ENCODE measurements at regions not wholly inside any gene's neighbourhood (a gene's known extent, or its start where the extent isn't known, plus 50 kb on each side); places are given as distances from the start of the nearest gene placed in this dataset.

DNA sequence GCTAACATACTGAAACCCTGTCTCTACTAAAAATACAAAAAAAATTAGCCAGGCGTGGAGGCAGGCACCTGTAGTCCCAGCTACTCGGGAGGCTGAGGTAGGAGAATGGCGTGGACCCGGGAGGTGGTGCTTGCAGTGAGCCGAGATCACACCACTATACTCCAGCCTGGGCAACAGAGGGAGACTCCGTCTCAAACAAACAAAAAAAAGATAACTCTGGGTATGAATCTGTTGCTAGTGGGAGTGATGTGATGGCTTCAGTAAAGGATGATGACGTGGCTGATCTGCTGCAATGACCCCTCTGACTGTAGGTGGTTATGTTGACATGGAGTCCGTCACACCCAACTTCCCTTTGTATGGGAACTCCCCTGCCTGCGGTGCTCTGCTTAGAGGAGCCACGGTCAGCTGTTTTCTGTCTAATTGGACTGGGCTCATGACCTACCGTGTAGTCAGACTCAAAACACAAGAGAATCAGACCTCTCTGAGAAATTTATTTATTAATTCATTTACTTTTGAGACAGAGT lies 59.1 kb upstream of the MED13L start:
- Histone ChIP-seq H3K79me2 (ENCODE audit: control insufficient read depth, insufficient read depth, low read length) (no peaks in the 10 kb centered on the region), H3K9ac (replicated peaks; ENCODE audit: extremely low read depth, insufficient read depth, low read length) (no peak overlapping the region), H3K4me1 (ENCODE audit: control insufficient read depth, extremely low read depth, insufficient read depth, low read length) (no peaks in the 10 kb centered on the region), H4K20me1 (replicated peaks; ENCODE audit: control insufficient read depth, extremely low read depth, insufficient read depth, low read length) (no peaks in the 10 kb centered on the region), H3K4me2 (ENCODE audit: insufficient read depth, low read length) (no peak overlapping the region), H2AFZ (ENCODE audit: low read depth, low read length) (no peak overlapping the region), H3K27me3 (ENCODE audit: control insufficient read depth in 2 of 2, insufficient read depth in 2 of 2, low read length in 2 of 2) (no peaks in the 10 kb centered on the region), H3K36me3 (ENCODE audit: control insufficient read depth in 2 of 2, extremely low read depth in 1 of 2, insufficient read depth in 2 of 2, low read length in 2 of 2) (no peaks in the 10 kb centered on the region), H3K27ac (ENCODE audit: insufficient read depth, low read depth, low read length) (no peak overlapping the region), H3K4me3 (replicated peaks in 1 of 3; ENCODE audit: insufficient read depth in 1 of 3, low read depth in 1 of 3, low read length in 3 of 3) (no peak overlapping the region), H3K9me1 (replicated peaks; ENCODE audit: control insufficient read depth, extremely low read depth, insufficient read depth, low read length) (no peaks in the 10 kb centered on the region), H3K9me3 (replicated peaks; ENCODE audit: control insufficient read depth, insufficient read depth, low read length) (no peaks in the 10 kb centered on the region)
- dilution Hi-C loops (cut with MboI; ENCODE audit: extremely low pct_ligation_motif_present, low sequenced_read_pairs): no loop called here
- FAIRE-seq (no peak), DNase-seq (ENCODE audit: low read depth, low spot score) (no peak)
- BruUV-seq (replicated peaks): no TSS peak
- CTCF ChIA-PET: interaction anchor here (2.2 kb wide), 1 partner anchor 10 kb away, joined by 6 read pairs; no protein-coding TSS in a partner anchor
- POLR2A ChIA-PET: no interaction called here
- intact Hi-C loops (cut with micrococcal nuclease): no loop called here
- no peak for TF ChIP-seq MYC (IDR thresholded peaks at IDR 0.05; ENCODE audit: low read depth, low read length)
- no peak for TF ChIP-seq POLR2A (IDR thresholded peaks at IDR 0.05; ENCODE audit: low read depth, low read length)
- TF ChIP-seq EZH2 (IDR thresholded peaks at IDR 0.05; ENCODE audit: borderline replicate concordance, low read depth, low read length, severe bottlenecking): no peak
- TF ChIP-seq CTCF (IDR thresholded peaks at IDR 0.05; ENCODE audit: extremely low read depth in 1 of 2, insufficient read depth in 1 of 2, low read depth in 1 of 2, low read length in 2 of 2): no peak
- TF ChIP-seq JUN (IDR thresholded peaks at IDR 0.05; ENCODE audit: borderline replicate concordance, insufficient read depth, insufficient read length, low read depth): no peak

DNA sequence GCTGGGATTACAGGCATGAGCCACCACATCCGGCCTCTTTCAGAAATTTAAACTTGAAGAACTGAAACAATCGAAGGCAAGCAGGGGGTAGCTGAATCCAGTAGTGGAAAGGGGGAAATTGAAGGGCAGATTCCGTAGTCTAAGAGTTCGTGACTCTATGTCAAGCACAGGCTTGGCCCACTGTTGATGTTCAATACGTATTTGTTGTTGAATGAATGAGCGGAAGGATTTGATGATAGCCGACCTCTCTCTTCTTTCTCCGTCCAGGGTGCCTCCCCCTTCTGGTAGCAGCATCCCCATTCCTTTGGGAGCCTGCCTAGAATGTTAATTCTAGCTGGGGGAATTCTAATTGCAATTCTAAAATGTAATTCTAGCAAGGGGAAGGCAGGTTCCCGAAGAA lies 59.8 kb upstream of the MED13L start:
- no peaks in the 10 kb centered on the region for H3K9me3 ChIP-seq (replicated peaks; ENCODE audit: control insufficient read depth, insufficient read depth, low read length)
- H3K4me3 ChIP-seq (replicated peaks in 1 of 3; ENCODE audit: insufficient read depth in 1 of 3, low read depth in 1 of 3, low read length in 3 of 3): no peak overlapping the region
- no peak overlapping the region for H3K4me2 ChIP-seq (ENCODE audit: insufficient read depth, low read length)
- H4K20me1 ChIP-seq (replicated peaks; ENCODE audit: control insufficient read depth, extremely low read depth, insufficient read depth, low read length): no peaks in the 10 kb centered on the region
- H3K79me2 ChIP-seq (ENCODE audit: control insufficient read depth, insufficient read depth, low read length): no peaks in the 10 kb centered on the region
- DNase-seq (ENCODE audit: low read depth, low spot score): no peak
- FAIRE-seq: no peak
- CTCF ChIA-PET: no interaction called here
- H3K9me1 ChIP-seq (replicated peaks; ENCODE audit: control insufficient read depth, extremely low read depth, insufficient read depth, low read length): no peaks in the 10 kb centered on the region
- dilution Hi-C loops (cut with MboI; ENCODE audit: extremely low pct_ligation_motif_present, low sequenced_read_pairs) (no loop called here), intact Hi-C loops (cut with micrococcal nuclease) (no loop called here)
- no peak overlapping the region for H3K27ac ChIP-seq (ENCODE audit: insufficient read depth, low read depth, low read length)
- H3K4me1 ChIP-seq (ENCODE audit: control insufficient read depth, extremely low read depth, insufficient read depth, low read length): no peaks in the 10 kb centered on the region
- POLR2A ChIA-PET: no interaction called here
- no peak overlapping the region for H3K9ac ChIP-seq (replicated peaks; ENCODE audit: extremely low read depth, insufficient read depth, low read length)
- TF ChIP-seq POLR2A (IDR thresholded peaks at IDR 0.05; ENCODE audit: low read depth, low read length) (no peak), EZH2 (IDR thresholded peaks at IDR 0.05; ENCODE audit: borderline replicate concordance, low read depth, low read length, severe bottlenecking) (no peak), JUN (IDR thresholded peaks at IDR 0.05; ENCODE audit: borderline replicate concordance, insufficient read depth, insufficient read length, low read depth) (no peak), MYC (IDR thresholded peaks at IDR 0.05; ENCODE audit: low read depth, low read length) (no peak), POLR2AphosphoS5 (IDR thresholded peaks at IDR 0.05; ENCODE audit: insufficient read depth, low read depth, low read length) (no peak), FOS (IDR thresholded peaks at IDR 0.05; ENCODE audit: borderline replicate concordance, insufficient read depth, low read length) (no peak), GATA2 (IDR thresholded peaks at IDR 0.05; ENCODE audit: insufficient read depth, insufficient read length, low read depth, low read length) (no peak), MAX (IDR thresholded peaks at IDR 0.05; ENCODE audit: insufficient read depth, insufficient read length) (no peak), CTCF (IDR thresholded peaks at IDR 0.05; ENCODE audit: extremely low read depth in 1 of 2, insufficient read depth in 1 of 2, low read depth in 1 of 2, low read length in 2 of 2) (no peak)
- H3K36me3 ChIP-seq (ENCODE audit: control insufficient read depth in 2 of 2, extremely low read depth in 1 of 2, insufficient read depth in 2 of 2, low read length in 2 of 2): no peaks in the 10 kb centered on the region
- H2AFZ ChIP-seq (ENCODE audit: low read depth, low read length): no peak overlapping the region
- BruUV-seq (replicated peaks): no TSS peak
- no peaks in the 10 kb centered on the region for H3K27me3 ChIP-seq (ENCODE audit: control insufficient read depth in 2 of 2, insufficient read depth in 2 of 2, low read length in 2 of 2)
